ENCODE measurements at regions not wholly inside any gene's neighbourhood (a gene's known extent, or its start where the extent isn't known, plus 50 kb on each side); places are given as distances from the start of the nearest gene placed in this dataset.

DNA sequence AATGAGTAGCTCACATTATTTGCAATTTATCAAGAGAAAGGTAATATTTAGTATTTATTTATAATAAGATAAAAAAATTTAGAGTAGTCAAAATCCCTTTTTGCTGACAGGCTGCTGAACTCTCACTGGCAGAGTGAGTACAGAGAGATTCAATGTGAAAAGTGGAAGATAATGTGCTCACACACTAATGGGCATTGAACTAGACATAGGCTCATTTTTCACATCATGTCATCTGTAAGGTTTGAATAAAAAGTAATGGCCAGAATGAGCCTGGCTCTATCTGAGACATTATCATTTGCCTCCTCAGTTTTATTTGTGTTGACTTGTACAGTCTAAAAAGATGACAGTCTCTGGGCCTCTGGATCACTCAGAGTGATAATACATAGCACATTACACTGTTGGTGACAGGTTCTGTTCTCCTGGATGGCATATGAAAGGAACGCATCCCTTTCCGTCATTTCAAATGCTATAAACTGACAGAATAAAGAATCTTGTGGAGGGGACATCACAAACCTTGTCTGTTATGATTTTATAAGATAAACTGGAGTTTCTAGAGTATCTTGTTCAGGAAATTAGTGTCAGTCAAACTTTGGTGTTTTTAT is 812.9 kb downstream of the NR4A2 start:
- no peak overlapping the region for H2BK20ac ChIP-seq (ENCODE audit: low read length)
- H3K79me2 ChIP-seq (ENCODE audit: control insufficient read depth in 1 of 2, insufficient read depth in 2 of 2, low read length in 2 of 2) = no peaks in the 10 kb centered on the region
- no peak overlapping the region for H3K4me3 ChIP-seq (ENCODE audit: extremely low read depth in 1 of 4, insufficient read depth in 2 of 4, low read depth in 3 of 4, low read length in 4 of 4)
- no peaks in the 10 kb centered on the region for H4K20me1 ChIP-seq (replicated peaks in 1 of 2; ENCODE audit: control insufficient read depth in 1 of 2, insufficient read depth in 2 of 2, low read length in 2 of 2)
- no peak overlapping the region for H4K5ac ChIP-seq (ENCODE audit: insufficient read length, low read depth, low read length)
- no peak overlapping the region for H3K9ac ChIP-seq (replicated peaks in 1 of 4; ENCODE audit: extremely low read depth in 1 of 4, low read depth in 3 of 4, low read length in 3 of 4)
- H3K23me2 ChIP-seq (ENCODE audit: low read depth, low read length) = no peaks in the 10 kb centered on the region
- no peaks in the 10 kb centered on the region for H3K4me1 ChIP-seq (replicated peaks in 1 of 4; ENCODE audit: control insufficient read depth in 3 of 4, insufficient read depth in 4 of 4, low read length in 3 of 4)
- H3K14ac ChIP-seq (ENCODE audit: insufficient read length) = no peak overlapping the region
- H4K91ac ChIP-seq (replicated peaks; ENCODE audit: insufficient read length, low read length) = no peak overlapping the region
- H3K27me3 ChIP-seq (replicated peaks in 1 of 4; ENCODE audit: control insufficient read depth in 3 of 4, extremely low read depth in 1 of 4, insufficient read depth in 3 of 4, low read length in 3 of 4) = no peaks in the 10 kb centered on the region
- no peak overlapping the region for H3K18ac ChIP-seq (ENCODE audit: extremely low read depth, low read length)
- no peak for FAIRE-seq
- no peak overlapping the region for H2BK120ac ChIP-seq (replicated peaks; ENCODE audit: low read depth, low read length)
- no peak for DNase-seq (ENCODE audit: low read depth in 1 of 2, low spot score in 2 of 2)
- no peak overlapping the region for H2AFZ ChIP-seq (ENCODE audit: low read length)
- H3K56ac ChIP-seq (replicated peaks; ENCODE audit: insufficient read length, low read depth, low read length) = no peak overlapping the region
- no peak overlapping the region for H3K23ac ChIP-seq (ENCODE audit: insufficient read length)
- no peak overlapping the region for H2BK15ac ChIP-seq (ENCODE audit: low read length)
- no peak overlapping the region for H2BK5ac ChIP-seq (ENCODE audit: low read depth, low read length)
- WGBS, 2 experiments (ENCODE audit: extremely low coverage in 1 of 2, insufficient coverage in 1 of 2, insufficient read length in 1 of 2, insufficient replicate concordance in 2 of 2, low coverage in 1 of 2, low lambda C conversion rate in 2 of 2, missing lambda C conversion rate in 1 of 2) = 97% methylated on average over 2 of the region's 2 CpGs; no CpG with 5 or more reads in 1 of the 2 experiments
- no peak for TF ChIP-seq FOSL1 (IDR thresholded peaks at IDR 0.05; ENCODE audit: insufficient read depth, low read depth, low read length)
- no peak for TF ChIP-seq NRF1 (IDR thresholded peaks at IDR 0.05; ENCODE audit: low read depth, low read length)
- no peak for TF ChIP-seq TAF1 (IDR thresholded peaks at IDR 0.05; ENCODE audit: low read depth, low read length)
- H3K9me3 ChIP-seq (ENCODE audit: insufficient read depth in 2 of 2, low read depth in 1 of 2, low read length in 1 of 2) = no peaks in the 10 kb centered on the region
- POLR2A ChIA-PET (ENCODE audit: partially characterized antibody) = no interaction called here
- H3K79me1 ChIP-seq (ENCODE audit: low read depth, low read length) = no peaks in the 10 kb centered on the region
- CTCF ChIA-PET (ENCODE audit: partially characterized antibody) = interaction anchor here (0.6 kb wide), 1 partner anchor 675 kb away, joined by 3 read pairs; no protein-coding TSS in a partner anchor
- H3K4ac ChIP-seq (replicated peaks; ENCODE audit: insufficient read length, low read depth, low read length) = no peak overlapping the region
- H2AK5ac ChIP-seq (ENCODE audit: low read depth, low read length) = no peak overlapping the region
- no peaks in the 10 kb centered on the region for H3K36me3 ChIP-seq (ENCODE audit: control insufficient read depth in 2 of 4, insufficient read depth in 4 of 4, low read length in 3 of 4)
- H3K27ac ChIP-seq (ENCODE audit: low read depth, low read length) = no peak overlapping the region
- no peak overlapping the region for H4K8ac ChIP-seq (ENCODE audit: extremely low read depth, insufficient read depth, low read length)
- H2BK12ac ChIP-seq (ENCODE audit: low read depth, low read length) = no peak overlapping the region
- no peak overlapping the region for H3K4me2 ChIP-seq (ENCODE audit: insufficient read depth in 1 of 2, low read depth in 2 of 2, low read length in 2 of 2)

Data from H1 (cell line).